ENCODE measurements at regions not wholly inside any gene's neighbourhood (a gene's known extent, or its start where the extent isn't known, plus 50 kb on each side); places are given as distances from the start of the nearest gene placed in this dataset.
"Not testable (repeated sequence)": the region's sequence is repeated elsewhere in the genome, so short reads cannot be mapped to it uniquely, and the experiment has no call there.

- not testable (repeated sequence) for ATAC-seq; H3K9me3 Mint-ChIP-seq; DNase-seq; H3K27me3 Mint-ChIP-seq (ENCODE audit: low read depth); H3K4me3 Mint-ChIP-seq; H3K36me3 Mint-ChIP-seq (ENCODE audit: insufficient read depth); H3K4me1 Mint-ChIP-seq (ENCODE audit: low read depth)
Measured at GRCh38 chr5:122515210-122515609, 203.2 kb downstream of the SNCAIP start.

GRCh38 chr5:122515709-122516431 is 203.8 kb downstream of the SNCAIP start:
- ATAC-seq (no peak), DNase-seq (no peak)
- no peaks in the 10 kb centered on the region for H3K9me3 Mint-ChIP-seq
- no peak overlapping the region for H3K4me3 Mint-ChIP-seq
- H3K36me3 Mint-ChIP-seq (ENCODE audit: insufficient read depth) = no peaks in the 10 kb centered on the region
- H3K4me1 Mint-ChIP-seq (ENCODE audit: low read depth) = no peaks in the 10 kb centered on the region
- H3K27me3 Mint-ChIP-seq (ENCODE audit: low read depth) = no peaks in the 10 kb centered on the region

- DNase-seq (no peak), ATAC-seq (no peak)
- Mint-ChIP-seq H3K9me3 (no peaks in the 10 kb centered on the region), H3K4me3 (no peak overlapping the region), H3K4me1 (ENCODE audit: low read depth) (no peaks in the 10 kb centered on the region), H3K27me3 (ENCODE audit: low read depth) (no peaks in the 10 kb centered on the region), H3K36me3 (ENCODE audit: insufficient read depth) (no peaks in the 10 kb centered on the region)
Measured at GRCh38 chr5:122516432-122516743, 204.4 kb downstream of the SNCAIP start.

GRCh38 chr5:122517091-122517490 is 205.1 kb downstream of the SNCAIP start:
- DNase-seq (no peak), ATAC-seq (no peak)
- H3K36me3 Mint-ChIP-seq (ENCODE audit: insufficient read depth) = no peaks in the 10 kb centered on the region
- H3K4me3 Mint-ChIP-seq = no peak overlapping the region
- no peaks in the 10 kb centered on the region for H3K9me3 Mint-ChIP-seq
- H3K4me1 Mint-ChIP-seq (ENCODE audit: low read depth) = no peaks in the 10 kb centered on the region
- H3K27me3 Mint-ChIP-seq (ENCODE audit: low read depth) = no peaks in the 10 kb centered on the region

GRCh38 chr5:122523776-122524175 is 211.7 kb downstream of the SNCAIP start:
- Mint-ChIP-seq H3K4me1 (ENCODE audit: low read depth) (no peaks in the 10 kb centered on the region), H3K9me3 (no peaks in the 10 kb centered on the region), H3K36me3 (ENCODE audit: insufficient read depth) (no peaks in the 10 kb centered on the region), H3K4me3 (no peak overlapping the region), H3K27me3 (ENCODE audit: low read depth) (no peaks in the 10 kb centered on the region)
- DNase-seq = no peak
- no peak for ATAC-seq

GRCh38 chr5:122527547-122527946 is 215.5 kb downstream of the SNCAIP start:
- Mint-ChIP-seq H3K27me3 (ENCODE audit: low read depth) (no peaks in the 10 kb centered on the region), H3K36me3 (ENCODE audit: insufficient read depth) (no peaks in the 10 kb centered on the region), H3K4me1 (ENCODE audit: low read depth) (no peaks in the 10 kb centered on the region), H3K4me3 (no peak overlapping the region), H3K9me3 (no peaks in the 10 kb centered on the region)
- DNase-seq (no peak), ATAC-seq (no peak)

- ATAC-seq (no peak), DNase-seq (no peak)
- no peaks in the 10 kb centered on the region for H3K36me3 Mint-ChIP-seq (ENCODE audit: insufficient read depth)
- no peak overlapping the region for H3K4me3 Mint-ChIP-seq
- H3K4me1 Mint-ChIP-seq (ENCODE audit: low read depth) = no peaks in the 10 kb centered on the region
- no peaks in the 10 kb centered on the region for H3K9me3 Mint-ChIP-seq
- no peaks in the 10 kb centered on the region for H3K27me3 Mint-ChIP-seq (ENCODE audit: low read depth)
Measured at GRCh38 chr5:122532035-122532434, 220.0 kb downstream of the SNCAIP start.

- H3K4me1 Mint-ChIP-seq (ENCODE audit: low read depth) = no peaks in the 10 kb centered on the region
- H3K27me3 Mint-ChIP-seq (ENCODE audit: low read depth) = no peaks in the 10 kb centered on the region
- H3K4me3 Mint-ChIP-seq = no peak overlapping the region
- no peaks in the 10 kb centered on the region for H3K9me3 Mint-ChIP-seq
- DNase-seq = no peak
- H3K36me3 Mint-ChIP-seq (ENCODE audit: insufficient read depth) = no peaks in the 10 kb centered on the region
- ATAC-seq = no peak
Measured at GRCh38 chr5:122533825-122534224, 221.8 kb downstream of the SNCAIP start.

- Mint-ChIP-seq H3K4me1 (ENCODE audit: low read depth) (no peaks in the 10 kb centered on the region), H3K4me3 (no peak overlapping the region), H3K36me3 (ENCODE audit: insufficient read depth) (no peaks in the 10 kb centered on the region), H3K27me3 (ENCODE audit: low read depth) (no peaks in the 10 kb centered on the region), H3K9me3 (no peaks in the 10 kb centered on the region)
- no peak for DNase-seq
- ATAC-seq = no peak
Measured at GRCh38 chr5:122534829-122535228, 222.8 kb downstream of the SNCAIP start.

- Mint-ChIP-seq H3K36me3 (ENCODE audit: insufficient read depth) (no peaks in the 10 kb centered on the region), H3K4me3 (no peak overlapping the region), H3K27me3 (ENCODE audit: low read depth) (peaks cover 5% of the 10 kb centered on the region), H3K9me3 (no peaks in the 10 kb centered on the region), H3K4me1 (ENCODE audit: low read depth) (no peaks in the 10 kb centered on the region)
- ATAC-seq (no peak), DNase-seq (no peak)
Measured at GRCh38 chr5:122541388-122541787, 229.4 kb downstream of the SNCAIP start.

GRCh38 chr5:122545986-122546385 is 228.9 kb upstream of the SNX2 start:
- Mint-ChIP-seq H3K9me3 (peaks cover 9% of the 10 kb centered on the region), H3K36me3 (ENCODE audit: insufficient read depth) (no peaks in the 10 kb centered on the region), H3K4me3 (no peak overlapping the region), H3K27me3 (ENCODE audit: low read depth) (peaks cover 5% of the 10 kb centered on the region), H3K4me1 (ENCODE audit: low read depth) (no peaks in the 10 kb centered on the region)
- DNase-seq (no peak), ATAC-seq (no peak)

- peaks cover 4% of the 10 kb centered on the region for H3K27me3 Mint-ChIP-seq (ENCODE audit: low read depth)
Measured at GRCh38 chr5:122547219-122547618, 227.7 kb upstream of the SNX2 start.

GRCh38 chr5:122547669-122548068 is 227.2 kb upstream of the SNX2 start:
- DNase-seq = no peak
- peaks cover 9% of the 10 kb centered on the region for H3K9me3 Mint-ChIP-seq
- H3K27me3 Mint-ChIP-seq (ENCODE audit: low read depth) = peaks cover 3% of the 10 kb centered on the region
- H3K36me3 Mint-ChIP-seq (ENCODE audit: insufficient read depth) = no peaks in the 10 kb centered on the region
- H3K4me3 Mint-ChIP-seq = no peak overlapping the region
- H3K4me1 Mint-ChIP-seq (ENCODE audit: low read depth) = no peaks in the 10 kb centered on the region
- ATAC-seq = no peak

More at GRCh38 chr5:122547219-122547618, 227.7 kb upstream of the SNX2 start:
- Mint-ChIP-seq H3K4me3 (no peak overlapping the region), H3K4me1 (ENCODE audit: low read depth) (no peaks in the 10 kb centered on the region), H3K36me3 (ENCODE audit: insufficient read depth) (no peaks in the 10 kb centered on the region), H3K9me3 (peaks cover 9% of the 10 kb centered on the region)
- no peak for DNase-seq
- ATAC-seq = no peak

GRCh38 chr5:122559676-122560075 is 215.2 kb upstream of the SNX2 start:
- H3K27me3 Mint-ChIP-seq (ENCODE audit: low read depth) = no peaks in the 10 kb centered on the region
- ATAC-seq (no peak), DNase-seq (no peak)
- H3K9me3 Mint-ChIP-seq = no peaks in the 10 kb centered on the region
- H3K4me1 Mint-ChIP-seq (ENCODE audit: low read depth) = no peaks in the 10 kb centered on the region
- H3K36me3 Mint-ChIP-seq (ENCODE audit: insufficient read depth) = no peaks in the 10 kb centered on the region
- H3K4me3 Mint-ChIP-seq = no peak overlapping the region

GRCh38 chr5:122561209-122561608 is 213.7 kb upstream of the SNX2 start:
- DNase-seq (no peak), ATAC-seq (no peak)
- Mint-ChIP-seq H3K27me3 (ENCODE audit: low read depth) (no peaks in the 10 kb centered on the region), H3K36me3 (ENCODE audit: insufficient read depth) (no peaks in the 10 kb centered on the region), H3K4me3 (no peak overlapping the region), H3K4me1 (ENCODE audit: low read depth) (no peaks in the 10 kb centered on the region), H3K9me3 (no peaks in the 10 kb centered on the region)

GRCh38 chr5:122565331-122565730 is 209.5 kb upstream of the SNX2 start:
- no peaks in the 10 kb centered on the region for H3K36me3 Mint-ChIP-seq (ENCODE audit: insufficient read depth)
- H3K9me3 Mint-ChIP-seq = no peaks in the 10 kb centered on the region
- no peaks in the 10 kb centered on the region for H3K27me3 Mint-ChIP-seq (ENCODE audit: low read depth)
- DNase-seq (no peak), ATAC-seq (no peak)
- H3K4me3 Mint-ChIP-seq = no peak overlapping the region
- no peaks in the 10 kb centered on the region for H3K4me1 Mint-ChIP-seq (ENCODE audit: low read depth)

Measured in activated T-cell treated with anti-CD3 and anti-CD28 coated beads, Interleukin-2, amount 50 U/mL, for 4 hours (primary cell).